Skeletal muscle tissue (tissue), 3 donors: ENCODE measurements at regions not wholly inside any gene's neighbourhood (a gene's known extent, or its start where the extent isn't known, plus 50 kb on each side); places are given as distances from the start of the nearest gene placed in this dataset.
"Not testable (repeated sequence)": the region's sequence is repeated elsewhere in the genome, so short reads cannot be mapped to it uniquely, and the experiment has no call there.

ENCODE experiments used
- H3K27ac ChIP-seq: one replicate; pipeline ENCODE4 v1.7.0; 2013; ENCODE audit warnings: mild to moderate bottlenecking, low read depth, low read length, inconsistent platforms
- H3K27me3 ChIP-seq, 3 donors: one replicate each; pipeline ENCODE4 v1.7.0; 2013; ENCODE audit warnings: low read length in 3 of 3; ENCODE audit not compliant: control insufficient read depth in 3 of 3, insufficient read depth in 3 of 3
- H3K36me3 ChIP-seq, 3 donors: one replicate each; pipeline ENCODE4 v1.7.0; 2013; ENCODE audit warnings: low read length in 3 of 3; ENCODE audit not compliant: control insufficient read depth in 3 of 3, insufficient read depth in 3 of 3
- H3K4me1 ChIP-seq, 3 donors: one replicate each; pipeline ENCODE4 v1.7.0; 2013; ENCODE audit warnings: low read length in 3 of 3, mild to moderate bottlenecking in 3 of 3; ENCODE audit not compliant: control insufficient read depth in 3 of 3, insufficient read depth in 3 of 3
- H3K4me3 ChIP-seq, 3 donors: one replicate each; pipeline ENCODE4 v1.7.0; 2013; ENCODE audit warnings: low read length in 3 of 3
- H3K9ac ChIP-seq, 3 donors: one replicate each; pipeline ENCODE4 v1.7.0; 2013; ENCODE audit warnings: low read length in 3 of 3, mild to moderate bottlenecking in 3 of 3, moderate library complexity in 2 of 3, low read depth in 1 of 3
- H3K9me3 ChIP-seq, 3 donors: one replicate each; pipeline ENCODE4 v1.7.0; 2013; ENCODE audit warnings: low read length in 3 of 3; ENCODE audit not compliant: control insufficient read depth in 3 of 3
- donor health status: Osteomylitis.

DNA sequence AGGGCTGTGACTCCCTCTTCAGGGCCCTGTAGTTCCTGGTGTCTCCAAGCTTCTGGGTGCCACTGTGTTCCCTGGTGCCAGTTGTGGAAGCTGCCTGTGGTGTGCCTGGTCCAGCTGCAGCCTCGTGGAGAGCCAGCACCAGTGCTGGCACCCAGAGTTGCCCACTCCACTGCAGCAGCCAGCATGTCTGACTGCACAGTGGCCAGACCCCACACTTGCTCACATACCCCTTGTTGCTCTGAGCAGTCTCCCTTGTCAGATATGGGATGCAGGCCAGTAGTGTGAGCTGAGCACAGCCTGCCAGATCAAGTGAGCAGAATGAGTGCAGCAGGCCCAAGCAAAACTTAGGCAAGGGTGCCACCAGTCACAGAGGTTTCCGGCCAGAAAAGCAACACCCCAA is 108.6 kb downstream of the ZMAT1 start:
- H3K27me3 ChIP-seq = no peaks in the 10 kb centered on the region
- H3K36me3 ChIP-seq = no peaks in the 10 kb centered on the region
- no peaks in the 10 kb centered on the region for H3K4me1 ChIP-seq
- no peak overlapping the region for H3K4me3 ChIP-seq
- H3K9ac ChIP-seq = no peak overlapping the region
- no peaks in the 10 kb centered on the region for H3K9me3 ChIP-seq
- H3K27ac ChIP-seq = no peak overlapping the region

GRCh38 chrX:101817739-101818138 is 114.1 kb downstream of the ZMAT1 start:
- not testable (repeated sequence) for H3K9ac ChIP-seq, H3K36me3 ChIP-seq, H3K9me3 ChIP-seq, H3K27ac ChIP-seq, H3K4me3 ChIP-seq, H3K4me1 ChIP-seq, H3K27me3 ChIP-seq

DNA sequence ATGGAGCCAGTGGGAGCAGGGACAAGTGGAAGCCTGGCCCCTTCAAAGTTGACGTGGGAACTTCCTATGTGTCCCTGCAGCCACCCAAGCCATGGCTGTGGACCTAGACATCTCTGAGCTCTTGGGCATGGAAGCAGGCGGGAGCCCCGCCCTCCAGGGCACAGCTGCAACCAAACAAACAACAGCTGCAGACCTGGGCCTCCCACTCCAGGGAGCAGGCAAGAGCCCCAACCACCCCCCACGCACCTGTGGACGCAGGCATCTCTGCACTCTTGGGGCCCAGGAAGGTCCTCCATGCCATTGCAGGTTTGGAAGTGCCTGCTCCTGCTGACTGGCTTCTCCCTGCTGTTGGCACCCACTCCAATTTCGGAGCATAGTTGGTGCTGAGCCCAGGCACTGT is 118.6 kb downstream of the ZMAT1 start:
- Histone ChIP-seq H3K4me1 (no peaks in the 10 kb centered on the region), H3K4me3 (no peak overlapping the region), H3K27ac (no peak overlapping the region), H3K9me3 (no peaks in the 10 kb centered on the region), H3K9ac (no peak overlapping the region), H3K27me3 (no peaks in the 10 kb centered on the region), H3K36me3 (no peaks in the 10 kb centered on the region)

- no peaks in the 10 kb centered on the region for H3K36me3 ChIP-seq
- H3K27ac ChIP-seq = no peak overlapping the region
- no peak overlapping the region for H3K4me3 ChIP-seq
- H3K9ac ChIP-seq = no peak overlapping the region
- no peaks in the 10 kb centered on the region for H3K27me3 ChIP-seq
- H3K4me1 ChIP-seq = no peaks in the 10 kb centered on the region
- no peaks in the 10 kb centered on the region for H3K9me3 ChIP-seq
Observed at GRCh38 chrX:101803451-101803850, 128.4 kb downstream of the ZMAT1 start.

GRCh38 chrX:101799387-101799786 is 132.4 kb downstream of the ZMAT1 start:
- H3K4me1 ChIP-seq = no peaks in the 10 kb centered on the region
- peak overlapping the region in 1 of 3 donors; percentile 14 for H3K4me3 ChIP-seq
- no peak overlapping the region for H3K27ac ChIP-seq
- peaks cover 0 to 4% (median 0%) of the 10 kb centered on the region in 3 donors for H3K27me3 ChIP-seq
- no peaks in the 10 kb centered on the region for H3K36me3 ChIP-seq
- H3K9me3 ChIP-seq = no peaks in the 10 kb centered on the region
- H3K9ac ChIP-seq = no peak overlapping the region

GRCh38 chrX:101787934-101788333 is 128.3 kb upstream of the ARMCX2 start:
- H3K4me1 ChIP-seq = no peaks in the 10 kb centered on the region
- no peaks in the 10 kb centered on the region for H3K27me3 ChIP-seq
- no peak overlapping the region for H3K9ac ChIP-seq
- no peak overlapping the region for H3K27ac ChIP-seq
- H3K4me3 ChIP-seq = no peak overlapping the region
- no peaks in the 10 kb centered on the region for H3K36me3 ChIP-seq
- H3K9me3 ChIP-seq = no peaks in the 10 kb centered on the region

- Histone ChIP-seq H3K4me1 (no peaks in the 10 kb centered on the region), H3K9me3 (no peaks in the 10 kb centered on the region), H3K27me3 (no peaks in the 10 kb centered on the region), H3K36me3 (no peaks in the 10 kb centered on the region), H3K4me3 (no peak overlapping the region), H3K27ac (no peak overlapping the region), H3K9ac (no peak overlapping the region)
Observed at GRCh38 chrX:101785142-101785541, 125.5 kb upstream of the ARMCX2 start.

DNA sequence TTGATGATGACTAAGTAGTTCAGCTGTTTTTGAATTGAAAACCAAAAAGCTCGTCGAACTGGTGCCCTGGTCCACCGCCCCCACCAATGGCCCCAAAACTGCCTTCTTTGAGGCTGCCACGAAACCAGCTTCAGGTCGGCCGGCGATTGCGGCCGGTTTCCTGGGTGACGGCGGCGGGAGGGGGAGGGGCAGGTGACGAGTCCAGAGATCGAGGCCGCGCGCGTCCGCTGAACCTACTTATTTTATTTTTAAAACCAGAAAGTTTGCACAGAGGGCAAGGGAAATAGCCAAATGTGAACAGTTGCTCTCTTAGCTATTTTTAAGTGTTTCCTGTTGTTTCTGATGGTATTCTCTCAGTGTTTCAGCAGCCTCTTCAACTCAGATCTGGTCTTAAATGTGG is 120.8 kb upstream of the ARMCX2 start:
- not testable (repeated sequence) for H3K4me3 ChIP-seq, H3K4me1 ChIP-seq, H3K9ac ChIP-seq, H3K27ac ChIP-seq, H3K9me3 ChIP-seq, H3K27me3 ChIP-seq, H3K36me3 ChIP-seq

DNA sequence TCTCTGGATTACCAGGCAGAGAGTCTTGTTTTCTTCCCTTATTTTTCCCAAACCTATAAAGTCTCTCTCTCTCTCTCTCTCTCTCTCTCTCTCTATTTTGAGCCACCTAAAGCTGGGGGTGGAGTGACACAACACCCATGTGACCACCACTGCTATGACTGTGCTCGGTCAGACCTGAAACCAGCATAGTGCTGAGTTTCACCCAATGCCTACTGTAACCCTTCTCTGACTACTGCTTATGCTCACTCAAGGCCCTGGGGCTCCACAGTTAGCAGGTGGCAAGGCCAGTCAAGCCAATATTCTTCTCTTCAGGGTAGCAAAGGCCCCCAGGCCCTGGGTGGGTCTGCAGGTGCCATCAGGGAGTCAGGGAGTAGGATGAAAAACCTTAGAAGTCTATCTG is 114.7 kb upstream of the ARMCX2 start:
- H3K27me3 ChIP-seq = no peaks in the 10 kb centered on the region
- no peaks in the 10 kb centered on the region for H3K4me1 ChIP-seq
- no peak overlapping the region for H3K9ac ChIP-seq
- H3K27ac ChIP-seq = no peak overlapping the region
- no peaks in the 10 kb centered on the region for H3K36me3 ChIP-seq
- H3K4me3 ChIP-seq = no peak overlapping the region
- H3K9me3 ChIP-seq = peaks cover 0 to 2% (median 0%) of the 10 kb centered on the region in 3 donors

GRCh38 chrX:101764538-101764937 is 104.9 kb upstream of the ARMCX2 start:
- Histone ChIP-seq H3K27ac (no peak overlapping the region), H3K36me3 (no peaks in the 10 kb centered on the region), H3K4me1 (no peaks in the 10 kb centered on the region)

DNA sequence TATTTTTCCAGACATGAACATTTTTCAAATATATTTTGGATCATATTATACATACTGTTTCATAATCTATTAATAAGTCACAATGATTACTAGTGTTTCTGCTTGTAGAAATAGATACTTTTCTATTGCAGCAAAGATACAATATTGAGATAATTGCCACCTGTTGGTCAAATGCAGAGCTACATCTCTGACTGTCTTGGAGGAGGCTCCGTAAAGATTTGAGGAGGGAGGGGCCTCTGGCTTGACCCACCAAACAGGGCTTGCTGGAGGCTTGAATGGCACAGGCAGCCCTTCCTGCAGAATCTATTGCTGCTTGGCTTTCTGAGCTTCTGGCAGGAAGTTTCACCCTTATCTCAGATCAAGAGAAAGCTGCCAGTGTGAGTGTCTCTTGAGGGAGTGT is 99.3 kb upstream of the ARMCX2 start:
- Histone ChIP-seq H3K9me3 (no peaks in the 10 kb centered on the region), H3K4me3 (no peak overlapping the region), H3K27me3 (peaks cover 0 to 2% (median 0%) of the 10 kb centered on the region in 3 donors), H3K4me1 (no peaks in the 10 kb centered on the region), H3K27ac (no peak overlapping the region), H3K36me3 (no peaks in the 10 kb centered on the region), H3K9ac (no peak overlapping the region)

More at GRCh38 chrX:101764538-101764937, 104.9 kb upstream of the ARMCX2 start:
- Histone ChIP-seq H3K4me3 (no peak overlapping the region), H3K9me3 (no peaks in the 10 kb centered on the region), H3K9ac (no peak overlapping the region), H3K27me3 (peaks cover 0 to 2% (median 0%) of the 10 kb centered on the region in 3 donors)
